Peyer's patch (tissue), 4 donors: ENCODE measurements at regions not wholly inside any gene's neighbourhood (a gene's known extent, or its start where the extent isn't known, plus 50 kb on each side); places are given as distances from the start of the nearest gene placed in this dataset.

Experiments
- POLR2A ChIP-seq, 2 donors: fragments of 450-650 bp; IDR thresholded peaks; one replicate each; pipeline ENCODE4 v1.5.1; 2017; ENCODE audit warnings: antibody characterized with exemption in 2 of 2, mild to moderate bottlenecking in 2 of 2, moderate library complexity in 2 of 2
- TF ChIP-seq, protein P1 (sequence below), 6 experiments: fragments of 450-650 bp in 4 of 6; fragments of 200-600 bp in 2 of 6; sonication (generic) in 1 of 6; IDR thresholded peaks; one replicate each; pipeline ENCODE4 v1.5.1; 2017 to 2019; ENCODE audit warnings: antibody characterized with exemption in 6 of 6, mild to moderate bottlenecking in 3 of 6, moderate library complexity in 1 of 6

- TF ChIP-seq, protein P1, sequence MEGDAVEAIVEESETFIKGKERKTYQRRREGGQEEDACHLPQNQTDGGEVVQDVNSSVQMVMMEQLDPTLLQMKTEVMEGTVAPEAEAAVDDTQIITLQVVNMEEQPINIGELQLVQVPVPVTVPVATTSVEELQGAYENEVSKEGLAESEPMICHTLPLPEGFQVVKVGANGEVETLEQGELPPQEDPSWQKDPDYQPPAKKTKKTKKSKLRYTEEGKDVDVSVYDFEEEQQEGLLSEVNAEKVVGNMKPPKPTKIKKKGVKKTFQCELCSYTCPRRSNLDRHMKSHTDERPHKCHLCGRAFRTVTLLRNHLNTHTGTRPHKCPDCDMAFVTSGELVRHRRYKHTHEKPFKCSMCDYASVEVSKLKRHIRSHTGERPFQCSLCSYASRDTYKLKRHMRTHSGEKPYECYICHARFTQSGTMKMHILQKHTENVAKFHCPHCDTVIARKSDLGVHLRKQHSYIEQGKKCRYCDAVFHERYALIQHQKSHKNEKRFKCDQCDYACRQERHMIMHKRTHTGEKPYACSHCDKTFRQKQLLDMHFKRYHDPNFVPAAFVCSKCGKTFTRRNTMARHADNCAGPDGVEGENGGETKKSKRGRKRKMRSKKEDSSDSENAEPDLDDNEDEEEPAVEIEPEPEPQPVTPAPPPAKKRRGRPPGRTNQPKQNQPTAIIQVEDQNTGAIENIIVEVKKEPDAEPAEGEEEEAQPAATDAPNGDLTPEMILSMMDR (IDR thresholded peaks at IDR 0.05): no peak
- no peak for TF ChIP-seq POLR2A (IDR thresholded peaks at IDR 0.05)
These were observed 949.7 kb upstream of the NUDT12 start for GRCh38 chr5:104512063-104512825.
